Hepatic stellate cell (primary cell): ENCODE measurements at regions not wholly inside any gene's neighbourhood (a gene's known extent, or its start where the extent isn't known, plus 50 kb on each side); places are given as distances from the start of the nearest gene placed in this dataset.
A peak's percentile ranks its signal among the peaks of the same experiment; 100 is the strongest.
"Not testable (repeated sequence)": the region's sequence is repeated elsewhere in the genome, so short reads cannot be mapped to it uniquely, and the experiment has no call there.

ENCODE experiments used
- DNase-seq: peaks from one replicate; pipeline ENCODE4 v3.0.0; 2011; ENCODE audit warnings: low spot score

GRCh38 chr18:62629031-62629430 lies 86.3 kb upstream of the PHLPP1 start:
- no peak for DNase-seq

GRCh38 chr18:62631173-62631572 lies 84.2 kb upstream of the PHLPP1 start:
- DNase-seq, result no peak

- no peak for DNase-seq
These were observed 82.4 kb upstream of the PHLPP1 start for GRCh38 chr18:62632788-62633455.

- no peak for DNase-seq
These were observed 80.9 kb upstream of the PHLPP1 start for GRCh38 chr18:62634458-62634857.

- DNase-seq, result no peak
These were observed 80.2 kb upstream of the PHLPP1 start for GRCh38 chr18:62634979-62635630.

- no peak for DNase-seq
These were observed 77.9 kb upstream of the PHLPP1 start for GRCh38 chr18:62637403-62637802.

- DNase-seq, result no peak
These were observed 77.3 kb upstream of the PHLPP1 start for GRCh38 chr18:62637807-62638687.

- no peak for DNase-seq
These were observed 72.2 kb upstream of the PHLPP1 start for GRCh38 chr18:62643181-62643580.

GRCh38 chr18:62644773-62645172 lies 70.6 kb upstream of the PHLPP1 start:
- DNase-seq, result no peak

GRCh38 chr18:62647179-62647578 lies 68.2 kb upstream of the PHLPP1 start:
- no peak for DNase-seq

GRCh38 chr18:62648045-62648678 lies 67.2 kb upstream of the PHLPP1 start:
- DNase-seq, result no peak

GRCh38 chr18:62651276-62652056 lies 63.9 kb upstream of the PHLPP1 start:
- DNase-seq, result no peak

GRCh38 chr18:62652057-62652629 lies 63.2 kb upstream of the PHLPP1 start:
- DNase-seq, result not testable (repeated sequence)

- no peak for DNase-seq
These were observed 59.7 kb upstream of the PHLPP1 start for GRCh38 chr18:62655520-62656219.

GRCh38 chr18:62658028-62658427 lies 57.3 kb upstream of the PHLPP1 start:
- DNase-seq, result no peak

GRCh38 chr18:62659698-62660097 lies 55.6 kb upstream of the PHLPP1 start:
- DNase-seq, result no peak

GRCh38 chr18:62660691-62661090 lies 54.6 kb upstream of the PHLPP1 start:
- no peak for DNase-seq

- DNase-seq, result peak; percentile 58
These were observed 51.5 kb upstream of the PHLPP1 start for GRCh38 chr18:62663731-62664336.

GRCh38 chr18:62664414-62664813 lies 50.9 kb upstream of the PHLPP1 start:
- no peak for DNase-seq

GRCh38 chr18:62665188-62665587 lies 50.2 kb upstream of the PHLPP1 start:
- DNase-seq, result no peak
